ENCODE measurements at regions not wholly inside any gene's neighbourhood (a gene's known extent, or its start where the extent isn't known, plus 50 kb on each side); places are given as distances from the start of the nearest gene placed in this dataset.

DNA sequence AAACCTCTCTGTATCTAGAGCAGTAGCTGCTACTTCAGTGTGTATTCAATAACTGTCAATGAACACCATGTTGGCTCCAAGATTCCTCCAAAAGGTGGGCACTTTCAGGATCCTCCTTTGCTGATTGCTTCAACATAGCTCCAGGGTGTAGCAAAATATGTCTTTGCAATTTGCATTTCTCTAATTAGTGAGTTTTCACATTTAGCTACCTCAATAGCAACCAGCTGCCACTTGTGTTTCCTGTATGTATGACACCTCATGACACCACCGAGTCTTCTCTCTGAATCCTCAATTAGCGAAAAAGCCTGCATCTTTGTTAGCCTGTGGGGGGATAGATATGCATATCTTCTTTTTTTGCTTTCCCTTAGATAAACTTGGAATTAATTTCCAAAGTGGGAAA, 898.3 kb upstream of the FAT3 start:
- no peak for TF ChIP-seq CTCF (IDR thresholded peaks at IDR 0.05)
- TF ChIP-seq POLR2A (IDR thresholded peaks at IDR 0.05): no peak

Measured in ovary (tissue), 3 donors.